ENCODE measurements at regions not wholly inside any gene's neighbourhood (a gene's known extent, or its start where the extent isn't known, plus 50 kb on each side); places are given as distances from the start of the nearest gene placed in this dataset.

GRCh38 chr21:27646691-27647090 is 679.8 kb upstream of the ADAMTS5 start:
- Histone ChIP-seq H3K27me3 (no peaks in the 10 kb centered on the region), H3K4me1 (no peaks in the 10 kb centered on the region), H3K9me3 (no peaks in the 10 kb centered on the region), H3K27ac (no peak overlapping the region), H3K36me3 (no peaks in the 10 kb centered on the region), H3K4me3 (no peak overlapping the region)
- DNase-seq (ENCODE audit: low spot score) = no peak
- TF ChIP-seq, protein P1, sequence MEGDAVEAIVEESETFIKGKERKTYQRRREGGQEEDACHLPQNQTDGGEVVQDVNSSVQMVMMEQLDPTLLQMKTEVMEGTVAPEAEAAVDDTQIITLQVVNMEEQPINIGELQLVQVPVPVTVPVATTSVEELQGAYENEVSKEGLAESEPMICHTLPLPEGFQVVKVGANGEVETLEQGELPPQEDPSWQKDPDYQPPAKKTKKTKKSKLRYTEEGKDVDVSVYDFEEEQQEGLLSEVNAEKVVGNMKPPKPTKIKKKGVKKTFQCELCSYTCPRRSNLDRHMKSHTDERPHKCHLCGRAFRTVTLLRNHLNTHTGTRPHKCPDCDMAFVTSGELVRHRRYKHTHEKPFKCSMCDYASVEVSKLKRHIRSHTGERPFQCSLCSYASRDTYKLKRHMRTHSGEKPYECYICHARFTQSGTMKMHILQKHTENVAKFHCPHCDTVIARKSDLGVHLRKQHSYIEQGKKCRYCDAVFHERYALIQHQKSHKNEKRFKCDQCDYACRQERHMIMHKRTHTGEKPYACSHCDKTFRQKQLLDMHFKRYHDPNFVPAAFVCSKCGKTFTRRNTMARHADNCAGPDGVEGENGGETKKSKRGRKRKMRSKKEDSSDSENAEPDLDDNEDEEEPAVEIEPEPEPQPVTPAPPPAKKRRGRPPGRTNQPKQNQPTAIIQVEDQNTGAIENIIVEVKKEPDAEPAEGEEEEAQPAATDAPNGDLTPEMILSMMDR (IDR thresholded peaks at IDR 0.05) = no peak

- TF ChIP-seq, protein P1 (IDR thresholded peaks at IDR 0.05) = no peak
- H3K36me3 ChIP-seq = no peaks in the 10 kb centered on the region
- H3K27ac ChIP-seq = no peak overlapping the region
- no peaks in the 10 kb centered on the region for H3K9me3 ChIP-seq
- H3K4me1 ChIP-seq = no peaks in the 10 kb centered on the region
- no peak overlapping the region for H3K4me3 ChIP-seq
- DNase-seq (ENCODE audit: low spot score) = no peak
- H3K27me3 ChIP-seq = no peaks in the 10 kb centered on the region
These were observed 679.2 kb upstream of the ADAMTS5 start for GRCh38 chr21:27646056-27646455.

- TF ChIP-seq, protein P1 (IDR thresholded peaks at IDR 0.05) = no peak
- no peak for DNase-seq (ENCODE audit: low spot score)
- H3K4me3 ChIP-seq = no peak overlapping the region
- no peaks in the 10 kb centered on the region for H3K4me1 ChIP-seq
- H3K36me3 ChIP-seq = no peaks in the 10 kb centered on the region
- no peaks in the 10 kb centered on the region for H3K9me3 ChIP-seq
- H3K27ac ChIP-seq = no peak overlapping the region
- H3K27me3 ChIP-seq = no peaks in the 10 kb centered on the region
These were observed 678.4 kb upstream of the ADAMTS5 start for GRCh38 chr21:27645285-27645684.

DNA sequence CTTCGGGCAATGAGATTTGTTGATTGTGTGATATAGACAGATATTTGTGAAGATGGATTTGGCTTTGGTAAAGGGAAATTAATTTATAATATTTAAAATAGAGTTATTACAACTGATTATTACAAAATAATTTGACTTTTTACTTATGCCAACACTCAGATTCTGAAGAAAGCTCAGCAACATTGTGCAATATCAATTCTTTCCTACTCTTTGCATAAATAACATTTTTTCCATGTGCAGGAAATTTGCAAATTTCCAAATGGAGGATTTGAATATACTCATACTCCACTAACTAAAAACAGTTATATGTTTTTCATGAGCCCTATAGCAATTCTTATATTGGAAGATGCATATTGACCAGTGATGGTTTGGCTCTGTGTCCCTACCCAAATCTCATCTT is 676.4 kb upstream of the ADAMTS5 start:
- Histone ChIP-seq H3K9me3 (no peaks in the 10 kb centered on the region), H3K27me3 (no peaks in the 10 kb centered on the region), H3K36me3 (no peaks in the 10 kb centered on the region), H3K4me3 (no peak overlapping the region), H3K4me1 (no peaks in the 10 kb centered on the region), H3K27ac (no peak overlapping the region)
- no peak for DNase-seq (ENCODE audit: low spot score)
- TF ChIP-seq, protein P1 (IDR thresholded peaks at IDR 0.05) = no peak

- no peak for DNase-seq (ENCODE audit: low spot score)
- Histone ChIP-seq H3K4me3 (no peak overlapping the region), H3K4me1 (no peaks in the 10 kb centered on the region), H3K27ac (no peak overlapping the region), H3K36me3 (no peaks in the 10 kb centered on the region), H3K9me3 (no peaks in the 10 kb centered on the region), H3K27me3 (no peaks in the 10 kb centered on the region)
- TF ChIP-seq, protein P1 (IDR thresholded peaks at IDR 0.05) = no peak
These were observed 672.4 kb upstream of the ADAMTS5 start for GRCh38 chr21:27639286-27639685.

GRCh38 chr21:27636656-27637055 is 669.8 kb upstream of the ADAMTS5 start:
- TF ChIP-seq, protein P1 (IDR thresholded peaks at IDR 0.05) = no peak
- Histone ChIP-seq H3K27ac (no peak overlapping the region), H3K9me3 (peaks cover 0 to 5% of the 10 kb centered on the region in 2 donors), H3K36me3 (no peaks in the 10 kb centered on the region), H3K4me1 (no peaks in the 10 kb centered on the region), H3K27me3 (no peaks in the 10 kb centered on the region), H3K4me3 (no peak overlapping the region)
- DNase-seq (ENCODE audit: low spot score) = no peak
